HG03378 (cell line): ENCODE measurements at regions not wholly inside any gene's neighbourhood (a gene's known extent, or its start where the extent isn't known, plus 50 kb on each side); places are given as distances from the start of the nearest gene placed in this dataset.
"Not testable (repeated sequence)": the region's sequence is repeated elsewhere in the genome, so short reads cannot be mapped to it uniquely, and the experiment has no call there.

Experiments
- ATAC-seq: cut with Tn5 transposase; IDR thresholded peaks from one replicate; pipeline ENCODE4 v1.9.1; 2021; ENCODE audit warnings: mild to moderate bottlenecking, moderate library complexity; ENCODE audit not compliant: unreplicated experiment

DNA sequence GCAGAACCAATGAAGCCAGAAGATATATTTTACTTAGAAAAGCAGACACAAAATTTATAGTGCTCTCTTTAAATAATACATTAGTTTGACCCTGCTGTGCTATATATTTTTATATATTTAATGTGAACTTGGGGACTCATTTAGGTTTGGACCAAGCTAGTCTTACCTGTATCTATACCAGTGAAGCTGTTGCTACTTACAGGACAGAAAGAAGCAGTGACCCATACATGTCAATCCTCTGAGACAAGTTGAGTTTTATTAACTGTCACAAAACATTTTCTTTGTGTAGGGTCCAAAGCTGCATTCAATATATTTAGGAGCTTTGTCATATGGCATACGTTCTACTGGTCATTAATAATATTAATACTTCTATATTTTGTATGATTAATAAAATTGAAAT is 327.7 kb upstream of the NUDT12 start:
- no peak for ATAC-seq

DNA sequence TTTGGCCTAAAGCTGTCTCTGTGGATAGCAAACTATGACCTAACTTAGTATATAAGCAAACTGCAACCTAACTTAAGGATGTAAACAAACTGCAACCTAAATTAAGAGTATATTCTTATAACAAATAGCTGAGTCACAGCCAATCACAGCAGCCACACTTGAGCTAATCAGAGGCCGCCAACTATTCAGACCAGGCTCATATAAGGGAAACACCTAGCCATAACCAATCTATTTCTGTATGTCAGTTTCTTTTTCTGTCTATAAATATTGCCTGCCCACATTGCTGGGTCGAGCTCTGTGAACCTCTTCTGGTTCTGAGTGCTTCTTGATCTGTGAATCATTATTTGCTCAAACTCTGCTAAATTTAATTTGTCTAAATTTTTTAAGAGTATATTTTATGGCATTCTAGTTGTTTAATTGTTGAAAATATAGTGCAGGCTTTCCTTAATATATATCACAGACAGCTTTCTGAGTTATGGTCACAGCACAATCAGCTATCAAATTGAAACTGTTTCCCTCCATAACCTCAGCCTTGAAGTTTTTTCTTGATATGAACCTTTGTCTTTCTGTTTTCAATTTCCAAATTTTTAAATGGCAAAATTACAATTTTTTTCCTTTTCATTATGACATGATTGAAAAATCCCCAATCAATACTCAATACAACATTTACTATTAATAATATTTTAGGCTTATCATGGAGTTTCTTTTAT is 327.1 kb upstream of the NUDT12 start:
- ATAC-seq: peak; percentile 89

DNA sequence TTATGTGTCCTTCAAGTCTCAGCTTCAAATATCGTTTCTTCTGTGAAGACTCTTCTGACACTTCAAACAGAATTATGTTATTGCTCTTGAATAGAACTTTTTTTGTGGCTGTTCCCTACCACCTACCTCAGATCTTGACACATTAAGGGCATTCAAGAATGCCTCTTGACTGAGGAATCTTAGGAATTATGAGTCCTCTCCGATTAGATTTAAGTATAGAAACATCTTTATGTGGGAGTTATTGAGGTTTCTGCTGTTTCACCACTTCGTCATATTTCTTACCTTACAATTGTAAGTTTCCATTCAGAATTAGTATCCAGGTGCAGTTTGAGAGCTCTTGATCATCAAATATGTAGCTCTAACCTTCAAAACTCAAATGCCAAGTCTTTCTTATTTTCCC is 324.2 kb upstream of the NUDT12 start:
- no peak for ATAC-seq

DNA sequence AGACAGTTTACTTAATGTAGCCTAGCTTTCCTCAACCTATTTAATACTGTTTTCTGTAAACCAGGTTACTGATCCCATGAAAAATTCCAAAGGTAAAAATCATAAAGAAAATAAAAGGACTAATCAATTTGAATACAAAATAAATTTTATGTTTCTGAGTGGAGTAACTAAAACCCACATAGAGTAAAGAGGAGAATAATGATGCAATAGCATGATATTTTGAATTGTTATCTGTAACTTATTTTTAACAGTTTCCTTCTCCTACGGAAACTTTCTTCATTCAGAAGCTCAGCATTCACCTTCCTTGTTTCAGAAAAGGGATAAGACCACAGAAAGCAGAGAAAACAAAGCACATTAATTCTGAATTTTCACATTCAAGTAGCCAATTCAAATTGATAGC is 320.6 kb upstream of the NUDT12 start:
- no peak for ATAC-seq

DNA sequence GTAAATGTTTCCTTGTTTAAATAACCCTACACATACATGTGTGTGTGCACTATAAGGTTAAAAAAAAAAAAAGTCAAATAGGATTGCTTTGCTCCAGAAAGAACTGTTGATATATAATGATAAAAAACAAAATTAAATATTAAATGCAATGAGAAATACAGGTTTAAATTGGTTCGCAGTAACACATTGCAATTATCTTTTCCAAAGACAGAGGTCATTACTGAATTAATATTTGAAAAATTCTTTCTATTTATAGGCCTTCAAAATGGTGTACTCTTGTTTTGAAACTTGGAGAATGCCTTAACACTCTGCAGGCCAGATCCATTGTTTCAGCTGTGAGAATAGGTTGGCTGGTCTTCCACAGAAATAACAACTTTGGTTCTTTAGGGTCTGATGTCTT is 319.0 kb upstream of the NUDT12 start:
- ATAC-seq: no peak

DNA sequence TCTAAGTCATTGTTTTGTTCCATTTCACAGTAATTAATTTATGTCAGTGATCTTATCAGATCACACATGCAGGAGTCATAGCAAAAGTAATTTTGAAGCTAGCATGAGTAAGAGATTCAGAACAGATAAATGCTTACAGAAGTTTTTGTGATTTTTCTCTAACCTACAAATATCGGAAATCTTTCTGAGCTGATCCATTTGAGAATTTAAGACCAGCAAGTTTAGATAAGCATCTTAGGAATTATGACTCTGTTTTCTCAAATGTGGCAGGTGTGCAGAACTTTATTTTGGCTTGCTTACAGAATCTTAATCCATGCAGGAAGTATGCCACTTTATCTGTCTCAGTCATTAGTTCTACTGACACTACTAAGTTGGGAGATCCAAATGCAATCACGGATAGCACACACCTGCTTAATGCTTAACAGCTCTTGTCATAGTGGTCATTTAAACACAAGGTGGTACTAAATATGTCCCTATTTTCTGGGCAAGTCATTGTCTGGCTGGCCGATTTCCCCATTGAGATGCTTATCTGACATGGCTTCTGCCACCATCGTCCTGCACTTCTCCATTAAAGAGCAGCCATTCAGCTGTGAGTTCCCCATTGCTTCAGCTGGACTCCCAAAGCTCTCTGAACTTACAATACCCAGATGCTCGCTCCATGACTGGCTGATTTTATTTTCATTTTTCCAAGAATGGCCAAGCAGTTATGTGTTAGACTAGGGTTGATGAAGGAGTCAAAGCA is 305.4 kb upstream of the NUDT12 start:
- no peak for ATAC-seq

DNA sequence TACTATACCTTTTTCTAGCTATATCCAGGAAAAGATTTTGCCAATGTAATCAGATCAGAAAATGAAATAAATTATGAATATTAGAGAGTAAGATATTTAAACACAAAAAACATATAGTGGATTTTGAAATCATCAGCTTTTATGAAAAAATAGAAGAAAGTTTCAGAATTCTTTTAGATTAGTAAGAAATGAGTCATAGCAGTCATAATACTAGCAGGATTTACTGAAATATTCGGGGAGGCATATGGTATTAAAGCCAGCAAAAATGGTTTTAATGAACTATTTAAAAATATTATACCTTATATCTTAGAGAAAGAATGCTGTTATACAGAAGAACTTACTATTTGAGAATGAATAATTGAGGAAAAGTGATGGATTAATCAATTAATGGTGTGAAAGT is 303.6 kb upstream of the NUDT12 start:
- no peak for ATAC-seq

DNA sequence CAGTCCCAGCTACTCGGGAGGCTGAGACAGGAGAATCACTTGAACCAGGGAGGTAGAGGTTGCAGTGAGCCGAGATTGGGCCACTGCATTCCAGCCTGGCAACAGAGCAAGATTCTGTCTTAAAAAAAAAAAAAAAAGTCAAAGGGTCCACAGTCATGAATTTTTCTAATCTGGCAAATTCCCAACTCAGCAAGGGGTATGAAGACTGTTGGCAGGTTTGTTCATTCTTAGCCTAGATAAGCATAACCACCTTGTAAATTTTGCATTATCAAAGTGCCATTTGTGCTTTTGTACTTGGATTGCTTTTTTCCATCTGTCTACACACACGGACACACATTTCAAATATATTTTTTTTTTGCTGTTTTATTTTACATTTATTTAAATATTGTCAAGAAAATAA is 299.8 kb upstream of the NUDT12 start:
- ATAC-seq: no peak

DNA sequence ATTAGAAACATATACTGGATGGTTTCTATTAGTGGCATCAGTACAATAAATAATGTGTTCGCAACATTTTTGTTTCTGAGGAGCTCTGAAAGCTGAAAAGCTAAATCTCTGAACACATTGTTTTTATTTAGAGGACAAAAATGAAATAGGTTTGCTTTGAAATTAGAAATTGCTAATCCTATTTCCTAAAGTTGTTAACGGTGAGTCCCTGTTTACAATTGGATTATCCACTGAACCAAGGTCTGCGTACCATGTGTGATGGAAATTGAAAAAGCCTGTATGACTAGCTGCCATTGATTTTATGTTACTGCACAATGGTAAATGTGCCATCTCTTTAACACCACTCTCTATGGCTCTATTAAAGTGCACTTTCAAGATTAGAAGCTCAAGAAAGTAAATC is 297.7 kb upstream of the NUDT12 start:
- no peak for ATAC-seq

DNA sequence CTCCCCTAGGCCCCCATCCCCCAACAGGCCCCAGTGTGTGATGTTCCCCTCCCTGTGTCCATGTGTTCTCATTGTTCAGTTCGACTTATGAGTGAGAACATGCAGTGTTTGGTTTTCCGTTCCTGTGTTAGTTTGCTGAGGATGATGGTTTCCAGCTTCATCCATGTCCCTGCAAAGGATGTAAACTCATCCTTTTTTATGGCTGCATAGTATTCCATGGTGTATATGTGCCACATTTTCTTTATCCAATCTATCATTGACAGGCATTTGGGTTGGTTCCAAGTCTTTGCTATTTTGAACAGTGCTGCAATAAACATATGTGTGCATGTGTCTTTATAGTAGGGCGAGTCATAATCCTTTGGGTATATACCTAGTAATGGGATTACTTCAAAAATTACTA is 295.8 kb upstream of the NUDT12 start:
- ATAC-seq: not testable (repeated sequence)

DNA sequence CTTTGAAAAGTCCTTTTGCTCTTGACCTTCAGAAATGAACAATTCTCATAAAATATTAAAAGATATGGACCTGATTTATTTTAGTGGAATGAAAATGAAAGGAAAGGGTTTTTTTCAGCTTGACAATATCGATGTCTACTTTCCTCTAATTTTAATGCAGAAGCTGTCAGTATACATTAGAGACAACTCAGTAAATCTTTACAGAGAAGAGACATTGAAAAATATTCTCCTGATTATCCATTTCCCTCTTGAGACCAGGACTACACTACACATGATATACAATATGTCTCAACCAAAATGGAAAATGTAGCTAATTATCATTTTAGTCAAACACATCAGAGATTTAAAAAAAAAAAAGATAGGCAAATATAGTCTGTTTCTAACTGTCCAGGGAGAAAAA is 288.5 kb upstream of the NUDT12 start:
- ATAC-seq: no peak

DNA sequence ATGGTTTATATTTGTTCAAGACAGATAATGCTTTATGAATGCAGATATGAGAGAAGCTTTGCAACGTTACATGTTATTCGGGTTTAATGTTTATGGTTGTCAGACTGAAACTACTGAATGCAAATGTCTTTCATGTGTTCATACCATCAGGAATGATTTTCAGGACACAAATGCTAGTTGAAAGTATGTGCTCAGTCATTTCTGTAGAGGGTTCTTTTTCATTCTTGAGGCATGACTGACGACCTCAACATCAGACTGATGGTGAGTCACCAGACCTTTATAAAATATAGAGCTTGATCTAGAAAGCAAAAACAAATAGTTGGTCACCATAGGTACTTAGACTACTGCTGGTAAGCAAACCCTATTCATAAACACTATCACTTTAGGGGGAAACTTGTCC is 287.3 kb upstream of the NUDT12 start:
- ATAC-seq: peak; percentile 48

DNA sequence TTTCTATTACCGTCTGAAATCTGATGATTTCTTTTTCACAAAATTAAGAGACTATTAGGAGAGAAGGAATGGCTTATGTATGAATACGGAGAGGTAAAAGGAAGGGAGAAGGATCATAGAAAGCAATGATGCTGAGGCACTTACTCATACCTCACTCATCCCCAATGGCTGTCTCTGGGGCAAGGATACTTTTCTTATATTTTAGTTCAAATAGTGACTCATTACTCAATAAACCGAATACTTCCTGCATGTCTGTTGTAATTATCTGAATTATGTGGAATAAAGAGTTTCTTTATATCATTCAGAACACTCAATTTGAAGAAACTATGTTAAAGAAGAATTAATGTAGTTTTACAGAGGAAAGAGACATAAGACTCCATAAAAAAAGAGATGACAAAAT is 284.5 kb upstream of the NUDT12 start:
- no peak for ATAC-seq

DNA sequence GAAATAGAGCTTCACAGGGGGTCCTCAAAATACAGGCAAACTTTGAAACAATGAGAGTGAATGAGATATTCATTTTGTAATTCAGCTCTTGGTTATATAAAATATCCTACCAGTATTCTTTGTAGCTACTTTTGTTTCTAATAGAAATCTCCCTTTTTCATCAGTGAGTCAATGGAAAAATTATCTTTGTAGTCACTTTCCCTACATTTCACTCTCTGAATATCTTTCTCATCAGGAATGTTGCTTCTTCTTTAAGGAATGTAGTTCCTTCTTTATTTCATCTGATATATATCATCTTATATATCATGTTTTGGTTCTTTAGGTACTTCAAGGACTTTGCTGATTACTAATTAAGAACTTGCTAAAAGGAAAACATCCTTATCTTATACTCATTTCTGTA is 280.3 kb upstream of the NUDT12 start:
- no peak for ATAC-seq

DNA sequence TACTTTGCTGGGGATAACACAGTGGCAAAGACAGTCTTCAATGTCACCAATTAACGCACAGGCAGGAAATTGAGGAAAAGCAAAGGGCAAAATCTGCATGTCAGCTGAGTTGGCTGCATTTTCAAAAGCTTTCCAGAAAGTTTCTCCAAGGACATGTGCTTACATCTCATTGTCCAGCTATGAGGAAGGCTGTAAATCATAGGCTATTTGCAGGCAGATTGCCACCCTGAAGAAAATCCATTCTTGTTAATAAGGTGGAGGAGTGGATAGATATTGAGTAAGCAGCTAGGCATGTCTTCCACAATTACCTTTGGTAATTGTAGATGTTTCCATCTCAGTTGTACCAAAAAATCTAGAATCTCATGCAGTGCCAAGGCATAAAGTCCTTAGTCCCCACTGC is 278.0 kb upstream of the NUDT12 start:
- no peak for ATAC-seq

DNA sequence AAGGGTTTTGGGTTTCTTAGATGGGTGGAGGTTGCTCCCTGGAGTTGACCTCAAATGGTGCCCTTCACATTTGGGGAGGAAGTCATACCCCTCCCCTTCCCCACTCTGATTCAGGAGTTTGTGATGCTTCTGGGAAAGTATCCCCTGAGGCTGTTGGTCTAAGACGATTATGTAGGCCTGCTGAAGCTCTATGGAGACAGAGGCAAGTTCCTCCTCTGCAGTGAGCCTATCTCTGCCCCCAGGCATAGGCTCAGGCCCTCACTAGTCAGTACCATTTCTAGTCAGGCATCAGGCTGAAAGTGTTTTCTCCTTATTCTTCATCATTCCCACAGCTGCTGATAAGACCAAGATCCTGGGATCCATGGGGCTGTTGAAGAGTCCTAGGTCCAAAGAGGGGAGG is 271.6 kb upstream of the NUDT12 start:
- ATAC-seq: no peak

DNA sequence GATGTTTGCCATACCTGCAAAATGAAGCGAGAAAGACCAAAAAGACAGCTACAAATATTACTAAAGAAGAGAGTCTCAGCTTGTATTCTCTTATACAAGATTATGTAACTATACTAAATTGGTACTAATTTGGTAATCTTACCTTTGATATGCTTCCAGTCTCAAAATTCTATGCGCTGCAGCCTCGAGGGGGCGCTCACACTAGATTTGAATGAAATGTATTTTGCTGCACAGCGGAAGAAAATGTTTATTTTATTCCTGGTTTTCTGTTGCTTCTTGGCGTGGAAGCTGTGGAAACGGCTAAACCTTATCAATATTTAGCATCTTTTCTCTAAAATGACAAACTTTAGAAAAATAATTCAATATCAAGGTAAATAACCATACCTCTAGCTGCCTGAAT is 267.0 kb upstream of the NUDT12 start:
- ATAC-seq: no peak

DNA sequence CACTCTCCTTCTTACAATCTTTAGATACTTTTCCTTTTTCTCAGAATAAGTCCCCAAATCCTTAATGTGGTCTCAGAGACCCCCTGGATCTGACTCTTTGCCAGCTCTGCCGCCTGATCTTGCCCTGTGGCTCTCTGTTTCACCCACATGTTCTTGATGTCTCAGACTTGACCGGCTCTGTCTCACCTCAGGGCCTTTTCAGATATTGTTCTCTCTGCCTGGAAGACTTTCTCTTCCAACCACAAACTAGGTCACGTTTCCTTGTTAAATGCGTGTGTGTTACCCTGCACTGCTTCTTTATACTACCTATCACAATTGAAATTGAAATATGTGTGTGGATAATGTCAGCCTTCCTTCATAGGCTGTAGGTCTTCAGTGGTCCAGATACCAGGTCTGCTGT is 265.4 kb upstream of the NUDT12 start:
- ATAC-seq: no peak

DNA sequence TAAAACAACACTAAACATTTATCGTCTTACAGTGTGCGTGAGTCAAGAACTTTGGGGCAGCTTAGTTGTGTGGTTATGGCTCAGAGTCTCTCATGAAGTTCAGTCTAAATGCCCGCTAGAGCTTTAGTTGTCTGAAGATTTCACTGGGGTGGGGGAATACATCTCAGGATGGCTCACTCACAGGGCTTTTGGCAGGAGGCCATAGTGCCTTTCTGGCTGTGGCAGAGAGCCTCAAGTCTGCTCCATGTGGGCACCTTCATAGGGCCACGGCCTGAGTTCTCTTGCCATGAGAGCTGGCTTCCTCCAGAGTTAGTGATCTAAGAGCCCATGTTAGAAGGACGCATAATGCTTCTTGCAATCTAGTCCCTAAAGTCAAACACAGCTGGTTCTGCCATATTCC is 258.8 kb upstream of the NUDT12 start:
- ATAC-seq: no peak

DNA sequence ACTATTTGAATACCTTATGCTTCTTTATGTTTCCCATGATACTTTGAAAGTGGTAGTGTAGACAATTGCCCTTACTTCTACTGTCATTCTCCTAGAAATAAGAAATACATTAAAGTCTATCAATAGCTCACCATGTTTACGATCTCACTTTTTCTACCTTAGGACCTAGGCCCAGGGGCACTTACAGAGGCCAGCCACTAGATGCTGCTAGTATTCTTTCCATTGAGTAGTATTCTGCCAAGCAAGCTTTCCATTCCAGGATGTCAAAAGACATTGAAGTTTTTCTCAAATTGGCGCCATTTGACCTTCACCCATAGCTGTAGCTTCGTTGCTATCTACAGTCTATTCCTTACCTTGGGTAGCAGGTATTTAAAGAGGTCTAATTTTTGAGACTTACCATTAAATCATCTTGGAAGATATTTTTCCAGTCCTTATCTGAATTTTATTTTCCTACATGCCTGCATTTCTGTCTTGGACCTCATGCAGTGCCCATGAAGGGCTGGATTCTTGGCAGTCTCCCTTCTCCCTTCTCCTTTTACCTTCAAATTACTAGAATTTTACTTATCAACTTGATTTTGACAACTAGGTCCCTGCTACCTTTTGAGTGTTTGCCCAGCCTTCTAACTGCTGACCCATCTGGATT is 246.0 kb upstream of the NUDT12 start:
- ATAC-seq: peak; percentile 95

DNA sequence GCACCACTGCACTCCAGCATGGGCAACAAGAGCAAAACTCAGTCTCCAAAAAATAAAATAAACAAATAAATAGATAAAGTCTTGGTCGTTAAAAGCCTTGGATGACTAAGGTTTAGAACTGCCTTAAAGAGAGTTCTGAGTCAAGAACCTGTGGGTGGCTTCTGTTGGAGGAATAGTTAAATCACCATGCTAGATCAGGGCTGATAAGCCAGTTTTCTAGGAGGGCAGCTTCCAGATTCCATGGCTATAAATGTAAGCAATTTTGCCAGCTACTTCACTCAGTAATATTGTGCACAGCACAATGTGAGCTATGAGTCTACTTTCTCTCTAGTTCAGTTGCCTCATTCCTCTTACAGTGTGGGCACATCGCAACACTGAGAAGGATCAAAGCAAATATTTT is 242.1 kb upstream of the NUDT12 start:
- ATAC-seq: no peak

DNA sequence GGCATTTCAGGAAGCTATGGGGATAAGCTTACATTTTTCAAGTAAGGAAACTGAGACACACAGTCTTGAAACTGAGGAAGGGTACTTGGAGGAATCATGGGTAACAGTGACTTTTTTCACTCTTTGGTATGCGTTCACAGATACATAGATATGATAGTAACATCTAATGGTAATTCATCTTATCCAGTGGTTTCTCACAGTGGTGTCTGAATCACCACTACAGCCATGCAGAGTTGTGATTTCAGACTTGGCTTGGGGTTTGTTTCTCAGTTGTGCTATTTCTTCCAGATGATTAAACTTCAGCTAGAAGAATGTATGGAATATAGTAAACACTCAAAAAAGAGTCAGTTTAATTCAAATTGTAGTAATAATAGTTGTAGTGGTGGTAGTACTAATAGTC is 239.1 kb upstream of the NUDT12 start:
- ATAC-seq: no peak
